ENCODE measurements at regions not wholly inside any gene's neighbourhood (a gene's known extent, or its start where the extent isn't known, plus 50 kb on each side); places are given as distances from the start of the nearest gene placed in this dataset.

DNA sequence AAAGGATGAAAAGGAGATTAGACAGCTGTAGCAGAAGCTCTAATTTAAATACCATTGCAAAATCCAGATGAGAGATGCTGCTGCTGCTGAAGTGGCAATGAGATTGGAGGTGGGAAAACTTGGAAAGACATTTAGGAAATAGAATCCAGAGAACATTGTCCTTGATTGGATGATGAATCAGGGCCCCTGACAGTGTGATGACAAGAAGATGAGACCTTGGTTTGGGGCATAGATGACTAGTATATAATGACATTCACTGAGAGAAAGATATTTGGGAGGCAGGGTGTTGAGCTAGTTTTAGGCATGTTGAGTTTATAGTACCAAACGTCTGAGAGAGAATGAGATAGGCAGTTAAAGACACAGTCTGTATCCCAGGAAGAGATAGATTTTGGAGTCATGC is 311.5 kb upstream of the MPDZ start:
- TF ChIP-seq EZH2 (IDR thresholded peaks at IDR 0.05) (no peak), FOXP2 (optimal IDR thresholded peaks at IDR 0.05; ENCODE audit: control extremely low read depth, extremely low read length, insufficient read depth) (no peak)

Measured in SK-N-MC (cell line).